ENCODE measurements at regions not wholly inside any gene's neighbourhood (a gene's known extent, or its start where the extent isn't known, plus 50 kb on each side); places are given as distances from the start of the nearest gene placed in this dataset.
A peak's percentile ranks its signal among the peaks of the same experiment; 100 is the strongest.

DNA sequence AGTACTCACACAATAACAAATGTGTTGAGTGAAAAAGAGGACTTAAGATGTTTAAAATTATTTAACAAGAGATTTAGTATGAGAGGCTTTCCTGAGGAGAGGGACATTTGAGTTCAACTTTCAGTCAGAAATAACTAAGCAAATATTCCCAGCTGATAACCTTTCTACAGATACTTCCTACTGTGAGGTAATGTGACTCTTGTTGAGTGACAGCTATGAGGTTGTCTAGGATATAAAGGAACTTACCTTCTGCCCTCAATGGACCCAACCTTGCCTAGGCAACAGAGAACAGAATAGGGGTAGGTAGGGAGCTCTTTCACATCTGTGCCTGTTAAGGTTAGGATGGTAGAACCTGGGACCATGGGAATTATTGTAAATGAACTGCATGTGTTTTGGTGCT lies 54.7 kb downstream of the GLUD2 start:
- no peak for DNase-seq

DNA sequence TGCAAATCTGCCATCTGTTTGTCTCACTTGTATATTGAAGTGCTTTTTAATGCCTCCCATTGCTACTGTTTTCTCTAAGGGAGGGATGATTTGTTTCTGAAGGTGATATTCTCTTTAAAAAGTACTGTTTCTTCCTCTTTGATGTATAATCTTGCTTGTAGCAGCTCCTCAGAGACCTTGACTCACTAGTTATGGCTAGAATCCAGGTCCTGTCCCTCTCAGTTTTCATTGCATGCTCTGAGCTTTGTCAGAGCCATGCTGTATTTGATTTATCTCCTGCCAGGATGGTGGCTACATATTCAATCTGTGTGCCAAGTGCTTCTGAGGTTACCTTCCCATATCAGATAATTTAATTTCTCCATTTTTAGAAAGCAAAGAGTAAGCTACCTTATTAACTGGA lies 56.0 kb downstream of the GLUD2 start:
- peak in 1 of 4 experiments; percentile 1 for DNase-seq

DNA sequence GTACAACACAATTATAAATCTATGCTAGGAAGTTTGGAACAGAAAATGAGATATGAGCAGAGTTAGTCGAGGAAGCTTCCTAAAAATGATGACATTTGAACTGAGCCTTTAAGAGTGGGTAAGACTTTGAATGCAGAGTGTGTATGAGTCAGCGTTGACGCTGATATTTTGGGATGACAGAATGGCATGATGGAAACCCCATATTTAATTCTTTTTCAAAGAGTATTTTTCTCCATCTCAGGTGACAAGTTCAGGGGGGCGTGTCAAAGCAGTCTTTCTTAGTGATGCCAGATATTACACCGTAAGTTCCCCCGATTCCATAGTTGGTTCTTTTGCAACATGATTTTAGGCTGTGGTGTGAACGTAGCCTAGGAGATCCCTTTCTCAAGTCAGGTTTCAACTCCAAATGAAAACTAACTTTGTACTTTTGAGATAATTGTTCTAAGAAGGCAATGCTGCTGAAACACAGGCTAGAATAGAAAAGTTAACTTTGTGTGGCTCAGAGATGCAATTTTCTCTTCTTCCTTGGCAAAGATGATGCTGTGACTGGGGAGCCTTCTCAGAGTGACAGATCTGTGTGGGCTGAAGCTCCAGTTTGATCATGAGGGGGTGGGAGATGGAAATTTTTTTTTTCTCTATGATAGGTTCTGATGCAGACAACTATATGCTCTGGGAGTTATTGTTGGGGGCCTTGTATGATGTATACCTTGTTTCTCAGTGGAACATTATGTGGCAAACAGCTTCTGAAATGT lies 59.2 kb downstream of the GLUD2 start:
- DNase-seq: no peak

DNA sequence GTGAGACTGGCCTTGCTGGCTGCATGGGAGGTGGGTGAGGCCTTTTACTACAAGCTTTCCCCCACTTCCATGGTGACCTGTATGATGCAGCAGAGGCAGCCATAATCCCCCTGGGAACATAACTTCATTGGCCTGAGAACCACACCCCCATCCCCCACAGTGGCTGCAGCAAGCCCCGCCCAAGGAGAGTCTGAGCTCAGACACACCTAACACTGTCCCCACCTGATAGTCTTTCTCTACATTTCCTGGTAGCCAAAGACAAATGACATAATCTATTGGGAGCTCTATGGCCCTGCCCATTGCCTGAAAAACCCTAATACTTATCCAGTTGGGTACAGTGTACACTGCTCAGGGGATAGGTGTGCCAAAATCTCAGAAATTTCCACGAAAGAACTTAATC lies 62.6 kb downstream of the GLUD2 start:
- no peak for DNase-seq

DNA sequence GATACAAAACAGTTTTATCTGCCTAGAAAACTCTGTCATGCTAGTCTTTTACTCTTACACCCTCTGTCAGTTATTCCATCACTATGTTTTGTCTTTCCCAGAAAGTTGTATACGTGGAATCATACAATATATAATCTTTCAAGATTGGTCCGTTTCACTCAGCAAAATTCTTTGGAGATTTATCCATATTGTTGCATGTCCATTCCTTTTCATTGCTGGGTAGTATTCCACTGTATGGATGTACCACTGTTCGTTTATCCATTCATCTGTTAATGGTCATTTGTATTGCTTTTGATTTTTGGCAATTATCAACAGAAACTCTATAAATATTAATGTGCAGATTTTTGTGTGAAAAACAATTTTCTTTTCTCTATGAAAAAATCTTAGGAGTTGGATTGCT lies 63.1 kb downstream of the GLUD2 start:
- DNase-seq: no peak

DNA sequence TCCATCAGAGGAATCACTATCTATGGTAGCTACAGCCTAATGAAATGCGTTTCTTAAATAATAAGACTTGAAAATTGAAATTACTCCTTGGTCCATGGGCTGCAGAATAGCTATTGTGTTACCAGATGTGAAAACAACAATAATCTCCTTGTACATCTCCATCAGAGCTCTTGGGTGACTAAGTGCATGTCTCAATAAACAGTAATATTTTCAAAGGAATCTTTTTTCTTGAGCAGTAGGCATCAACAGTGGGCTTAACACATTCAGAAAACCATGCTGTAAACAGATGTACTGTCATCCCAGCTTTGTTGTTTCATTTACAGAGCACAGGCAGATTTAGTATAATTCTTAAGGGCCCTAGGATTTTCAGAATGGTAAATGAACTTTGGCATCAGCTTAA lies 67.3 kb downstream of the GLUD2 start:
- no peak for DNase-seq

DNA sequence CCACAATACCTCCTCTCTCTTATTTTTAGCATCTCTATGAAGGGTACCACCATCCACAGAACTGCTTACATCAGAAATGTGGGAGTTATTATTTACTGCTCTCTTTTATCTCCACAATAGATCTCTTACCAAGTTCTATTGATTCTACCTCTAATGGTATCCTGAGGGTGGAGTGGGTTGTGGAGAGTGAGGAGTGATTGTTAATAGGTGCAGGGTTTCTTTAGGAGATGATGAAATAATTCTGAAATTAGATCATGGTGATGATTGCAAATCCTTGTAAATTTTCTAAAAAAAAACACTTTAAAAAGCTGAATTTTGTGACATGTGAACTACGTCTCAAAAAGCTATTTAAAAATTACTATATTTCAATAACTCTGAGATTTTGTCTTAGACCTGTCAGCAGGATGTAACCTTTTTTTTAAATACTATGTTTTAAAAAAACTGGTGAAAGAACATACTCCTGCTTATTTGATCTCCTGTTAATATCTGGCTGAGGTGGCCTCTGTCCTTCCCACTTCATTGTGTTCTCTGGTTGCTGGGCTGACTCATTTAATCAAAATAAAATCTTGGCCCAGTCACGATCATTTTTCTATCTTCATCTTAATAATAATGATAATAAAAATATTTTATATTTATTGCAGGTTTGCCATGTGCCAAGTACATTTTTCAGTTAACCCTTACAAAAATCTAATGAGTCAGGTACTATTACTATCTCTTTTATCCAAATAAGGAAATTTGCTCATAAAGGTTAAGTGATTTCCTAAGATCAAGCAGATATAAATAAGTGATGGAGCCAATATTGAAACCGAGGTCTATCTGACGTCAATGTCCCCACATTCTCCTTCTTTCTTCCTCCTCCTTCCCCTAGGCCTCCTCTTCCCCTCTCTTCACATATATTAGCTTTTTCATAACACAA lies 73.5 kb downstream of the GLUD2 start:
- no peak for DNase-seq

DNA sequence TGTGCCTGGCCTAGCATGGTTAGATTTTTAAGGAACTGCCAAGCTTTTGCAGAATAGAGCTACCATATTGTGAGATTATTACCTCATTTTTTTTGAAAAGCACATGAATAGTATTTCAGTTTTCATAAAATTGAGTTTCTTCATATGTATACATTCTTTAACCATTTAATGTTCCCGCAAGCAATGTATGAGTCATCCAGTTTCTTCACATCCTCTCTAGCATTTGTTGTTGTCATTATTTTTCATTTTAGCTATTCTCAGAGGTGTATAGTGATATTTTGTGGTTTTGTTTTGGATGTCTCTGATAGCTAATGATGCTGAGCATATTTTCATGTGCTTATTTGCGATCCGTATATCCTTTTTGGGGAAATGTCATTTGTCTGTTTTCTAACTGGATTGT lies 74.9 kb downstream of the GLUD2 start:
- DNase-seq: no peak

DNA sequence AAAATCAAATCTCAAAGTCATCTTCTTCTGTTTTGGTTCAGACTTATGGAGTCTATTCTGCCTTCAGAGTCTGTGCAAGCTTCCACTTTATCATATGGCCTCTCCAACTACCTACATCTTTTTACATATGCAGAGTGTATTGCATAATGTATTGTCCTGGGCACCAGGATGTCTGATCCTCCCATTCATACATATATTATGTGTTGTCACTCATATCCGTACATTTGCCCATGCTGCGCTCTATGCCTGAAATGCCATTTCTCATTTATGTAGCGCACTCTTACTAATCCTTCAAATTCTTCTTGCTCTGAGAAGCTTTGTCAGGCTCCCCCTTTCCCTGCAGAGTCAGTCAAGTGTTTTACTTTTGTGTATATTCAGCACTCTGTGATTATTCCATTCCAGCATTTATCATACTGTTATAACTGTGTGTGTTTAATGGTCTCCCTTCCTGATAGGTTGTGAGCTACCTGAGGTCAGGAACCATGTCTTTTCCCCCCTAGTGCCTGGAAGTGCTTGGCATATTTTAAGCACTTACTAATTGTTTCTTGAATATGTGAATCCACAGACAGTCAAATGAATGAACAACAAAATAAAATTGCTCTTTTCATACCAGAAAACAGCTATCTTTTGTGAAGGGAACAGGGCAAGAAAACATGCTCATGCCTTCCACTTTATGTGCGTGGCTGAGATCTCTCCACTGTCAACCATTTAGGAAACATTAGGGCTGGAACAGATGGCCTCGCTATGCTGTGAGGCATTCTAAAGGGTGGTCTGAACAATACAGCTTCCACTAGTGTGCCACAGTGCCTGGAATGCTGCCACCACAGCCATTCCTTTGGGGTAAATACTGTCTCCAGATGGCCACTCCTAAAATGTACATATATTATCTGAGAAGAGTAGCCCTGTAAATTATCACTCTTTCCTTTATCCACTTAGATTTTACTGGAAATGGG lies 81.8 kb downstream of the GLUD2 start:
- no peak for DNase-seq

DNA sequence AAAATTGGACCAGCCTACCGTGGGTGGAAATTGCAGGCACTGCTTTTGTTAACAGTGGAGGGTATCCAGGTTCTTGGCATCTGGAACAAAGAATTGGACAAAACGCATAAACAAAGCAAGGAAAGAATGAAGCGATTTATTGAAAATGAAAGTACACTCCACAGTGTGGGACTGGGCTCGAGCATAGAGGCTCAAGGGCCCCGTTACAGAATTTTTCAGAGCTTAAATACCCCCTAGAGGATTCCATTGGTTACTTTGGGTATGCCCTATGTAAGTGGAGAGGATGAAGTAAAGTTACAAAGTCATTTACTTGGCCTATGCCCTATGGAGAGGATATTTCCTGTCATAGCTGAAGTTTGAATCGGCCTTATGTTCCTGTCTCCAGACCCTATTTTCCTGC lies 85.3 kb downstream of the GLUD2 start:
- DNase-seq: no peak

DNA sequence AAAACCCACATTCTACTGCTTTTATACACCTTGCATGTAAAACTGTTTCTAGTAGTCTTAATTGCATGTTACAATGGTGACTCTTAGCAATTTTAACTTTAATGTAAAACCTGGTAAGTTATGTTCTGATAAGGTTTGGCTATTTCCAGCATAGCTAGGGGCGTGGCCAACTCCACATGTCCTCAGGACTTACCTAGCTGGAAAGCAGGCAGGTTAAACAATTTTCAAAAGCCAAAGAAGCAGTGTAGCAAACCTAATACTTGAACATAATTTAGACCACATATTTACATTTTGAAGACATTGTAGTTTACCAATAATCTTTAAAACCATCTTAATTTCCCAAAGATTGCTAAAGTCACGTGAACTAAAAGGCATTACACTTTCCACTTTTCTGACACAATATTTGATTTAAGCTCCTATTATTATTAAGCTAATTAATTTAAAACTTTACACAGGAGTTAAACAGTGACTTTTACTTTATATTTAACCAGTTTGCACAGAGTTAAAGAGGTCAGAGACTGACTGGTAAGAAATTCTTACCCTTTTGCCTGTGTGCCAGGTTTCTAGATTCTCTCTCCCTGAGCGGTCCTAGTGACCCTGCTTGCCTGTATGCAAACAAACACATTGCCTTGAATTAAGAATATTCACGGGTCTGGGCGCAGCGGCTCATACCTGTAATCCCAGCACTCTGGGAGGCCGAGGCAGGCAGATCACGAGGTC lies 88.2 kb downstream of the GLUD2 start:
- DNase-seq: no peak

DNA sequence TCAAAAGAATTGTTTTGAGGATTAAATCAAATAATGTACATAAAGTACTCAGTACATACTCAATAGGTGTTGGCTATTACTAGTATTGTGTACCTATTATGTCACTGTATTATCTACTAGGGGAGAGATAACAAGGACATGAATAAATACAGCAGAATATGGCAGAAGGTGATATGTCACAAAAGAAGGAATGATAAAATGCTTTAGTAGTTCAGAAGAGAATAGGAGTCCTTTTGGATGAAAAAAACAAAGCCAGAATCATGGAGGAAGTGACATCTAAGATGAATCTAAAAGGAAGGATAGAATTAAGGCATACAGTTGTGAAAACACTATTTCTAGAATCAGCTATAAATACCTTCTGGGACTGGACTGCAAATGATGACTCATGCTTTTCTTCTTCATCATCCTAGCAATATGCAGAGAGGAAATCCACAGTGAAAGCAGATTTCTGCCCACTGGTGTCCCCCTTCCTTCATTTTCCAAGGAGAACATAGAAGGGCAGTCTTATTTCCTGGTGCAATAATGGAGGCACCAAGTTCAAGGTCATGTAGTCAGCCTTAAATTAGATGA lies 98.7 kb downstream of the GLUD2 start:
- DNase-seq: no peak

DNA sequence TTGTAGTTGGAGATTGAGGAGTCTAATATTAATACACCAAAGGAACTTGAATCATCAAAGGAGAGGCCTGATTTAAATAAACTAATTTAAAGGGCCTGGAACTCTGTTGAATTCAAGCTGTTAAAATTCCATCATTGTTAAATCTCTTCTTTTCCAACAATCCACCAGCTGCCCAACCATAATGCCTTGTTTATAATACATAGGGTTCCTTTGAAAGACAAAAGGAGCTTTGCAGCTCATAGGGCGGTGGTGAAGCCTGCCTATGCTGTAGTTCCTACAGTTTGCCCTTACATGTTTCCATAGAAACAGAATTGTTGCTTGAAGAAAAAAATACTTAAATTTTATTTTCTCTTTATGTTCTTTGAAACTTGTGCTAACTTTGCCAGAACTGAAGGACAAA lies 102.8 kb downstream of the GLUD2 start:
- DNase-seq: no peak

DNA sequence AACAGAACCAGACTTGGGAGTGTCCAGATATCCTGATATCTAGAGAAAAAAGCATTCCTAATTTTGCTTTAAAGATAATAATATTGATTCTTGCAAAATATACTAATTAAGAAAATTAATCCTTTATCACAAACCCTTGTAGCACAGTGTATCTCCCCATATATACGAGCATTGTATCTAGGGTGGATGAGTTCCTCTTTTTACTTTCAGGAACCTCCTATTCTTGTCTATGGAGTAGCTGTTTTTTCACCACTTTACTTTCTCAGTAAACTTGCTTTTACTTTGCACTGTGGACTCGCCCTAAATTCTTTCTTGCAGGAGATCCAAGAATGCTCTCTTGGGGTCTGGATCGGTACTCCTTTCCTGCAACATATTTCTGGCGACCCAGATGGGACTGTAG lies 103.9 kb downstream of the GLUD2 start:
- DNase-seq: no peak

DNA sequence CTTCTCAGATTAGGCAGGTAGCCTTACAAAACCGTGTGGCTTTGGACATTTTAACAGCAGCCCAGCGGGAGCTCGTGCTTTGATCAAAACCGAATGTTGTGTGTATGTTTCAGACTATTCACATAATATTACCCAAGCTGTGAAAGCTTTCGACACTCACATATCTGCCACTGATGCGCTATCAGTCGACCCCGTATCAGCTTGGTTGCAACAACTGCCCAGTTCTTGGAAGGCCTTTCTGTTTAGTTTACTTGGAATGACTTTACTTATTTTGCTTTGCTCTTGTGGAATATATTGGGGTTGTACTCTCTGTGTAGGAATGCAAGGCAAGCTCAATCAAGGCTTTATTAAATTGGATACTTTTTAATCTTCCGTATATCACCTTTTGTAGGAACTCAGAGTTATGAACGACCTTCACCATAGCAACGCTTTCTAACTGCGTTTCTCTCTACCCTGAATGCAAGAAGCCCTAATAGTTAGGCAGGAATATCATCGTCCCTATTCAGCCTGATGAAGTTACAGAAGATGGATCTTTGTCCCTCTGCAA lies 107.5 kb downstream of the GLUD2 start:
- DNase-seq: no peak

DNA sequence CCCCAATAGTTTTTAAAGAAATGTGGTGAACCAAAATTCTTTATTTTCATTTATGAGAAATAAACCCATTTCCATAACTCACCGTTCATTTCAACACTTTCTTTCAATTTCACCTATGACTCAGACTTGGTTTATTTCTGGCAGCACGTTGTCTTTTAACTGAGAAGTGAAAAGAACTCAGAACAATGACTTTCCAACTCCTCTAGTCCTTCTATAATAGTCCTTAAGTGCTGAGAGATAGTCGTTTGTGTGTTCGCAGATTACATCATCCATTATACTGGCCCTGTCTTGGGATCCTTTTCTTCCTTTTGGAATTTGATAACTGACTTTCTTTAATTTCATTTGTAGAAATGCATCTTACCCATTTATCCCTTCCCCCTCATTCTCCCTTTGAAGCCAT lies 113.6 kb downstream of the GLUD2 start:
- DNase-seq: no peak

DNA sequence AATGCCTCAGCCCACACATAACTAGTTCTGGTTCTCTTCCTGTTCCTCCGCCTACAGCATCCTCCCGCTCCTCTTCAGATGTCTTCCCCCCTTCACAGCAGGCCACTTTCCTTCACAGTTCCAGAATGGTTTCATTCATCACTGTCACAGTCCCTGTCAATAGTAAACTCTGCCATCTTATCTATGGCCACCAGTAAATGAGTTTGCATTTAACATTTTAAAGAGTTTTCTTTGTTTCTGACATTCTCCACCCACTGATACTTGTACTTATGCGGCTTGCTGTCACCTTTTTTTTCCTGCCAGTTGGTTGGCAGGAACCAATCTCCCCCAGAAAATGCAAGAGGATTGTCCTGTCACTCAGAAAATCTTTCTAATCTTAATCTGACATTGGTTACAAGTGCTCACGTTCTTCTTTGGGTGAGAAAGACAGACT lies 114.1 kb downstream of the GLUD2 start:
- peak in 2 of 4 experiments; percentile 3 to 7 for DNase-seq

DNA sequence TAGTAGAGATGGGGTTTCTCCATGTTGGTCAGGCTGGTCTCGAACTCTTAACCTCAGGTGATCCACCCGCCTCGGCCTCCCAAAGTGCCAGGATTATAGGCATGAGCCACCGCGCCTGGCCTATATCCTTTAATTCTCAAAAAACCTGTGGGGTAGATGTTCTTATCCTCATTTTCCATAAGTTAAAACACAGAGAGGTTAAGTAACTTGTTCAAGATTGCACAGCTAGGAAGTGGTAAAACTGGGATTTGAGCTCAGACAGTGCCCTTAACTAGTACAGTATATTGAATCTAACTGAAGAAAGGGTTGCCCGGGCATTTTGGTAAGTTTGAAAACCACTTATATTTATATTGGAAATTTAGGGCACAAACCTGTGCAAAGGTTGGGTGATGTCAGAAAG lies 116.0 kb downstream of the GLUD2 start:
- DNase-seq: no peak

DNA sequence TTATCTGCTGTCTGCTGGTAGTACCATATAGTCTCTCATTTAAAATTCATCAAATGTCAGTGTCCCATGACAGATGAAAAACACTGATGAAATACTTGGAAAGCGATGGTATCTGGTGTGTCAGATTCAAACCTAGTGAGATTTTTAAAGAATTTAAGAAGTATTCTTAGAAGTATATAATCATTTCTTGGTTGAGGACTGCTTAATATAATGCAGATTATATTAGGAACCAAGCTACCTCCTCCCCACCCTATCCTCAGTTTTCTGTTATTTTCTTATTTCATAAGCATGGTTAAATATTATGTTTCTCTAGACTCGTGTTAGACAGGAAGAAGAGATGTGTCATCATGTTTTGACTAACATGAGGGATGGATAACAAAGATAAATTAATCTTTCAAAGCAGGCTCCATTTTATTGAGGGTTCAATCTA lies 118.5 kb downstream of the GLUD2 start:
- no peak for DNase-seq

DNA sequence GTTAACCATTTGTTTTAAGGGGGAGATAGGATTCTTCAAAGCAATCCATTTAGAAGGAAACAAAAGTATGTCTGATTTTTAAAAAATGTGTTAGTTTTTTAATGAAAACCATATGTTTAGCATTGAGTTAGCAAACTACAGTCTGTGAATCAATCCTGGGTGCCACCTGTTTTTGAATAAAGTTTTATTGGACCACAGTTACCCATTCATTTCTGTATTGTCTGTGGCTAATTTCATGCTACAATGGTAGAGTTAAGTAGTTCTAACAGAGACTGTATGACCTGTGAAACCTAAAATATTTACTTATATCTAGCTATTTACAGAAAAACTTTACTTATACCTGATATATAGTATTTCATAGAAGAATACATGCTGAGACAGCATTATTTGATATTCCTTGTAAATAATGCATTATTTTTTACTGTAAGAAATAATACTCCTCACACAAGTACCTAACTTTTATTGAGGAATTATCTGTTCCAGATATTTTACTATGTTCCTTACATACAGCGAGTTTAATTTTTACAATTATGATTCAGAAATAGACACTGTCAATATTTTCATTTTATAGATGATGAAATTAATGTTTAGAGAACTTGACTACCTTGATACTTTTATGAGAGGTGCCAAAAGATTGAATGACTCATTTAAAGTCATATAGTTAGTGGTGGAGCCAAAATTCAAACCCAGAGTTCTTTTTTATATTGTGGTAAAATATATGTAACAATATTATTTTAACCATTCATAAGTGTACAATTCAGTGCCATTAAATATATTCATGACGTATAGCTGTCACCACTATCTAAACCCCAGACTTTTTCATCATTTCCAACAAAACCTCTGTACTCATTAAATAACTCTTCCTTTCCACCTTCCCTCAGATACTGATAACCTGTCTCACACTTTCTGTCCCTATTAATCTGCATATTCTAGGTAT lies 122.0 kb downstream of the GLUD2 start:
- DNase-seq: no peak

Measured in suppressor macrophage (primary cell).